ENCODE measurements at regions not wholly inside any gene's neighbourhood (a gene's known extent, or its start where the extent isn't known, plus 50 kb on each side); places are given as distances from the start of the nearest gene placed in this dataset.

DNA sequence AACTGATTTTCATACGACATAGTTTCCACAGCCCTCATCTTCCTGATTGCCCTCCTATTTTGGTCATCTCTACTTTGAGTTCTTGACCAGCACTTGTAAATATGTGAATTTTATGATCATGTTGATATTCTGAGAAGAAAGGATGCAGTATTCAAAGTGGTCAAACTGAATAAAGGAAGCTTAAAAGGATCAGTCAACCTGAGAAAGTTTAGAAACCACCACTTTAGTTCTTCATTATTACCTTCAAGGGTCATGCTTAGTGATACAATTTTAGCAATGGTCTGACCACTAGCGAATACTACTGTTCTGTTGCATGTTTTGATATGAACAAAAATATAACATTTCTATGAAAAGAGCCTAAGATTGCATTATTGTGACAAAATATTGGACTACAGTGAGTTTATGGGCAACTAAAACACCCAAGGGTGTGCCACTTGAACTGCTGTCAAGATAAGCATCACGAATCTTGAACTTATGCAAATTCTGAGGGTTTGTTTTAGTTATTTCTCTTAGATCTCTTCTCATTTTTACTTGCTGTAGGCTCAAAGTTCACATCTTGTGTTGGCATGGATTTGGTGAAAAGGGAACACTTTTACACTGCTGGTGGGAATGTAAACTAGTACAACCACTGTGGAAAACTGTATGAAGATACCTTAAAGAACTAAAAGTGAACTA lies 247.7 kb downstream of the IPMK start:
- POLR2A ChIA-PET = no interaction called here
- DNase-seq (ENCODE audit: low read depth) = no peak
- Histone ChIP-seq H3K27me3 (ENCODE audit: control insufficient read depth, insufficient read depth, low read length) (no peaks in the 10 kb centered on the region), H3K36me3 (ENCODE audit: control insufficient read depth, insufficient read depth, low read length) (no peaks in the 10 kb centered on the region), H3K4me3 (ENCODE audit: low read depth, low read length) (no peak overlapping the region)
- CTCF ChIA-PET = no interaction called here
- TF ChIP-seq, protein P1, sequence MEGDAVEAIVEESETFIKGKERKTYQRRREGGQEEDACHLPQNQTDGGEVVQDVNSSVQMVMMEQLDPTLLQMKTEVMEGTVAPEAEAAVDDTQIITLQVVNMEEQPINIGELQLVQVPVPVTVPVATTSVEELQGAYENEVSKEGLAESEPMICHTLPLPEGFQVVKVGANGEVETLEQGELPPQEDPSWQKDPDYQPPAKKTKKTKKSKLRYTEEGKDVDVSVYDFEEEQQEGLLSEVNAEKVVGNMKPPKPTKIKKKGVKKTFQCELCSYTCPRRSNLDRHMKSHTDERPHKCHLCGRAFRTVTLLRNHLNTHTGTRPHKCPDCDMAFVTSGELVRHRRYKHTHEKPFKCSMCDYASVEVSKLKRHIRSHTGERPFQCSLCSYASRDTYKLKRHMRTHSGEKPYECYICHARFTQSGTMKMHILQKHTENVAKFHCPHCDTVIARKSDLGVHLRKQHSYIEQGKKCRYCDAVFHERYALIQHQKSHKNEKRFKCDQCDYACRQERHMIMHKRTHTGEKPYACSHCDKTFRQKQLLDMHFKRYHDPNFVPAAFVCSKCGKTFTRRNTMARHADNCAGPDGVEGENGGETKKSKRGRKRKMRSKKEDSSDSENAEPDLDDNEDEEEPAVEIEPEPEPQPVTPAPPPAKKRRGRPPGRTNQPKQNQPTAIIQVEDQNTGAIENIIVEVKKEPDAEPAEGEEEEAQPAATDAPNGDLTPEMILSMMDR (IDR thresholded peaks at IDR 0.05; ENCODE audit: insufficient read depth, low read depth, low read length) = no peak

DNA sequence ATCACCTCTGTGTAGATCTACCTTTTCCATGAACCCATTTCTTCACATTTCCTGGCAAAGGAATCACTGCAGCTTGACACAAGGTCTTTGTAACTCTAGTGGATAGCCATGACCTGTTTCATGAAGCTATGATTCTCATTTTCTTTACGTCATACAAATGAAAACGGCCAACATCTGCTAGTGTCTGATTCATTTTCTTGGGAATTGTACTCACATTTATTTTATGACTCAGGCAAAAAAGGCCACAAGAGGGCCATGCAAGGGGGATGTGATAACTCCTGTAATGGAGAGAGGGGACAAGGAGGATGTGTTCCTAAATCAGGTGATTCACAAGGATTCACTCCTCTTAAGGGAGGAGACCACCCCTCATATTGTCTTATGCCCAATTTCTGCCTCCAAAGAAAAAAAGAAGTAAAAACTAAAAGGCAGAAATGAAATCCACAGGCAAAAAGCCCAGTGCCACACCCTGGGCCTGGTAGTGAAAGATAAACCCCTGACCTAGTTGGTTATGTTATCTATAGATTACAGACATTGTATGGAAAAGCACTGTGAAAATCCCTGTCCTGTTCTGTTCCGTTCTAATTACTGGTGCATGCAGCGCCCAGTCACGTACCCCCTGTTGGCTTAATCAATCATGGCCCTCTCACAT lies 249.9 kb downstream of the IPMK start:
- H3K27me3 ChIP-seq (ENCODE audit: control insufficient read depth, insufficient read depth, low read length) = no peaks in the 10 kb centered on the region
- TF ChIP-seq, protein P1 (IDR thresholded peaks at IDR 0.05; ENCODE audit: insufficient read depth, low read depth, low read length) = peak; percentile 34; the same call in 1 of the 2 replicates
- DNase-seq (ENCODE audit: low read depth) = peak; percentile 69
- H3K36me3 ChIP-seq (ENCODE audit: control insufficient read depth, insufficient read depth, low read length) = no peaks in the 10 kb centered on the region
- POLR2A ChIA-PET = no interaction called here
- no peak overlapping the region for H3K4me3 ChIP-seq (ENCODE audit: low read depth, low read length)
- CTCF ChIA-PET = interaction anchor here (1.1 kb wide), 1 partner anchor 22 kb away, joined by 3 read pairs; no protein-coding TSS in a partner anchor

DNA sequence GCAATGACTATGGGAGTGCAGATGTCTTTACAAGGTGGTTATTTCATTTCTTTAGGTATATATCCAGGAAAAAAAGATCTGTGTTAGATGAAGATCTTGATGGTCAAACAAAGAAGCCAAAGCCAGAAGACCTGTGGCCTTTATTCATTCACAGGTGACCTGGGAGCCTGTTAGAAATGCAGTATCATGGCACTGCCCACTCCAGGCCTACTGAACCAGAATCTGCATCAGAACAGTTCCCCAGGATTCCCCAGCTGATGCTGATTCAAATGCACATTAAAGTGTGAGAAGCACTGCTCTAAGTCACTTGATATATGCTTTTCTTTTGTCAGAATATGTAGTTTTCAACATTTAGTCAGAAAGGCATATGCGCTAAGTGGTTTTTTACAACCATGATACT lies 251.1 kb downstream of the IPMK start:
- ChIA-PET POLR2A (no interaction called here), CTCF (interaction anchor here (0.6 kb wide), 1 partner anchor 439 kb away, joined by 3 read pairs; no protein-coding TSS in a partner anchor)
- Histone ChIP-seq H3K27me3 (ENCODE audit: control insufficient read depth, insufficient read depth, low read length) (no peaks in the 10 kb centered on the region), H3K4me3 (ENCODE audit: low read depth, low read length) (no peak overlapping the region), H3K36me3 (ENCODE audit: control insufficient read depth, insufficient read depth, low read length) (no peaks in the 10 kb centered on the region)
- TF ChIP-seq, protein P1 (IDR thresholded peaks at IDR 0.05; ENCODE audit: insufficient read depth, low read depth, low read length) = no peak
- no peak for DNase-seq (ENCODE audit: low read depth)

DNA sequence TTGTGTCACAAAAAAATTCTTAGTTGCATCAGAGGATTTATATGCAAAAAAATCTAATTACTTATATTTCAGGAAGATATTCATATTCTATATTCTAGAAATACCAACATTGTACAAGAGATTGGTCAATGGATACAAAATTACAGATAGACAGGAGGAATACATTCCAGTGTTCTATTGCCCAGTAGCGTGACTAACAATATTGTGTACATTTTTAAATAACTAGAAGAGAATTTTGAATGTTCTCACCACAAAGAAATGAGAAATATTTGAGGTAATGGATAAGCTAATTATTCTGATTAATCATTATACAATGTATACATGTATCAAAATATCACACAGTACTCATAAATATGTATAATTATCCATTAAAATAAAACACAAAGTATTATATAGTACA lies 253.3 kb downstream of the IPMK start:
- CTCF ChIA-PET = interaction anchor here (1.0 kb wide), 1 partner anchor 9 kb away, joined by 3 read pairs; no protein-coding TSS in a partner anchor
- Histone ChIP-seq H3K36me3 (ENCODE audit: control insufficient read depth, insufficient read depth, low read length) (no peaks in the 10 kb centered on the region), H3K27me3 (ENCODE audit: control insufficient read depth, insufficient read depth, low read length) (no peaks in the 10 kb centered on the region), H3K4me3 (ENCODE audit: low read depth, low read length) (no peak overlapping the region)
- TF ChIP-seq, protein P1 (IDR thresholded peaks at IDR 0.05; ENCODE audit: insufficient read depth, low read depth, low read length) = no peak
- no peak for DNase-seq (ENCODE audit: low read depth)
- POLR2A ChIA-PET = no interaction called here

DNA sequence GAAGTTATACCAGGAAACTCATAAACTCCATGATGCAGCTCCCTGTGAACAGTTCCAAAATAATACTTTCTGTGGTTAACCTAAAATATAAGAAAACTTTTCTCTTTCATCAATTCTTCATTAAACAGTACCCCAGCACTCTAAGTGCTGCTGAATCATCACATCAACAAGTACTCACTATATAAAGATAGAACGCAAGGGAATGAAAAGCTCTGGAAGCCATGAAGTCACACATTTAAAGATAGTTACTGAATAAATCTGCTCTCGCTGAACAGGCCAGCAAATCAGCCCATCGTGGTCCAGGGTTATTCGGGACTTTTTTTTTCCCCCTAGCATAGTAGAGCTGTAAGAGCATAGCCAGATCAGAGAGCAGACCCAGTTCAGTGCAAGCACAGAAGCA lies 254.3 kb downstream of the IPMK start:
- Histone ChIP-seq H3K27me3 (ENCODE audit: control insufficient read depth, insufficient read depth, low read length) (no peaks in the 10 kb centered on the region), H3K36me3 (ENCODE audit: control insufficient read depth, insufficient read depth, low read length) (no peaks in the 10 kb centered on the region), H3K4me3 (ENCODE audit: low read depth, low read length) (no peak overlapping the region)
- POLR2A ChIA-PET = no interaction called here
- CTCF ChIA-PET = interaction anchor here (0.6 kb wide), 1 partner anchor 326 kb away, joined by 3 read pairs; no protein-coding TSS in a partner anchor
- DNase-seq (ENCODE audit: low read depth) = no peak
- TF ChIP-seq, protein P1 (IDR thresholded peaks at IDR 0.05; ENCODE audit: insufficient read depth, low read depth, low read length) = no peak
